ENCODE measurements at regions not wholly inside any gene's neighbourhood (a gene's known extent, or its start where the extent isn't known, plus 50 kb on each side); places are given as distances from the start of the nearest gene placed in this dataset.

DNA sequence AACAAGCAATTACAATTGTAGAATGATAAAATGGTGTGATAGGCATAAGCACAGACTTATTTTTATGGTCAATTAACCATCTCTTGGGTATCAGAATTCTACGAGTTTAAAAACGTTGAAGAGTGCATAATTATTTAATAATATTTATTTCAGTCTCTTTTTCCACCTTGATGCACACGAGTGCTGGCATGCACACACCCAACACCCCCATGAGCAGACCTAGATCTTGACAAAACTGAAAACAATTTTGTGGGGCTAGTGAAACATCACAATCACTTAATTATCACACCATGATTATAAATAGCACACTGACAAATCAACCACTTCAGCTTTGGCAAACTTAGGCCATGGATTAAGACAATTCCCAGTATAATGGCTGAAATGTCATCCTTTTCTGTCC is 61.0 kb upstream of the RFC3 start:
- TF ChIP-seq ZNF138 (CRISPR knock-in tag; conservative IDR thresholded peaks at IDR 0.05) (no peak), CREM (CRISPR knock-in tag; IDR thresholded peaks at IDR 0.05) (no peak), NFYB (CRISPR knock-in tag; conservative IDR thresholded peaks at IDR 0.05; ENCODE audit: low read depth) (no peak), CREB1 (CRISPR knock-in tag; IDR thresholded peaks at IDR 0.05) (no peak)
- TF ChIP-seq, protein P1, sequence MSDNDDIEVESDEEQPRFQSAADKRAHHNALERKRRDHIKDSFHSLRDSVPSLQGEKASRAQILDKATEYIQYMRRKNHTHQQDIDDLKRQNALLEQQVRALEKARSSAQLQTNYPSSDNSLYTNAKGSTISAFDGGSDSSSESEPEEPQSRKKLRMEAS (CRISPR knock-in tag; IDR thresholded peaks at IDR 0.05) = no peak
- TF ChIP-seq, protein P2, sequence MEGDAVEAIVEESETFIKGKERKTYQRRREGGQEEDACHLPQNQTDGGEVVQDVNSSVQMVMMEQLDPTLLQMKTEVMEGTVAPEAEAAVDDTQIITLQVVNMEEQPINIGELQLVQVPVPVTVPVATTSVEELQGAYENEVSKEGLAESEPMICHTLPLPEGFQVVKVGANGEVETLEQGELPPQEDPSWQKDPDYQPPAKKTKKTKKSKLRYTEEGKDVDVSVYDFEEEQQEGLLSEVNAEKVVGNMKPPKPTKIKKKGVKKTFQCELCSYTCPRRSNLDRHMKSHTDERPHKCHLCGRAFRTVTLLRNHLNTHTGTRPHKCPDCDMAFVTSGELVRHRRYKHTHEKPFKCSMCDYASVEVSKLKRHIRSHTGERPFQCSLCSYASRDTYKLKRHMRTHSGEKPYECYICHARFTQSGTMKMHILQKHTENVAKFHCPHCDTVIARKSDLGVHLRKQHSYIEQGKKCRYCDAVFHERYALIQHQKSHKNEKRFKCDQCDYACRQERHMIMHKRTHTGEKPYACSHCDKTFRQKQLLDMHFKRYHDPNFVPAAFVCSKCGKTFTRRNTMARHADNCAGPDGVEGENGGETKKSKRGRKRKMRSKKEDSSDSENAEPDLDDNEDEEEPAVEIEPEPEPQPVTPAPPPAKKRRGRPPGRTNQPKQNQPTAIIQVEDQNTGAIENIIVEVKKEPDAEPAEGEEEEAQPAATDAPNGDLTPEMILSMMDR (IDR thresholded peaks at IDR 0.05) = no peak
